Right atrium auricular region (tissue), 2 donors: ENCODE measurements at regions not wholly inside any gene's neighbourhood (a gene's known extent, or its start where the extent isn't known, plus 50 kb on each side); places are given as distances from the start of the nearest gene placed in this dataset.

Experiments used
- DNase-seq: peaks from one replicate; pipeline ENCODE4 v3.0.0-alpha.2; 2019; ENCODE audit warnings: low spot score
- H3K27ac ChIP-seq, 2 donors: fragments of 200-600 bp; sonication (generic); 1 replicate in 1 of 2; 2 replicates in 1 of 2; pipeline ENCODE4 v1.5.1; 2016 to 2019
- H3K27me3 ChIP-seq, 2 donors: fragments of 200-600 bp; sonication (generic); one replicate each; pipeline versions ENCODE4 v1.5.1 to v1.6.0; 2017 to 2019
- H3K36me3 ChIP-seq: fragments of 200-600 bp; sonication (generic); one replicate; pipeline ENCODE4 v1.5.1; 2016
- H3K4me1 ChIP-seq, 2 donors: fragments of 200-600 bp; sonication (generic); one replicate each; pipeline versions ENCODE4 v1.5.1 to v1.6.0; 2017 to 2019
- H3K4me3 ChIP-seq, 2 donors: fragments of 200-600 bp; sonication (generic); 1 replicate in 1 of 2; 2 replicates in 1 of 2; pipeline ENCODE4 v1.5.1; 2017 to 2019; ENCODE audit warnings: mild to moderate bottlenecking in 1 of 2, moderate library complexity in 1 of 2
- H3K9me3 ChIP-seq, 2 donors: fragments of 200-600 bp; sonication (generic); one replicate each; pipeline ENCODE4 v1.5.1; 2019
- CTCF ChIP-seq, 2 donors: fragments of 200-600 bp; sonication (generic); IDR thresholded peaks; one replicate each; pipeline ENCODE4 v1.5.1; 2019; ENCODE audit warnings: antibody characterized with exemption in 2 of 2

- Histone ChIP-seq H3K4me3 (no peak overlapping the region), H3K4me1 (peaks cover 0 to 14% of the 10 kb centered on the region in 2 donors), H3K27me3 (no peaks in the 10 kb centered on the region), H3K9me3 (no peaks in the 10 kb centered on the region), H3K36me3 (no peaks in the 10 kb centered on the region), H3K27ac (peak overlapping the region; percentile 67 to 78)
- no peak for DNase-seq
- TF ChIP-seq CTCF (IDR thresholded peaks at IDR 0.05) = no peak
Observed at GRCh38 chr13:47673009-47673850, 327.8 kb downstream of the SUCLA2 start.

- Histone ChIP-seq H3K9me3 (no peaks in the 10 kb centered on the region), H3K27me3 (no peaks in the 10 kb centered on the region), H3K4me1 (peaks cover 0 to 14% of the 10 kb centered on the region in 2 donors), H3K27ac (peak overlapping the region; percentile 67 to 78), H3K36me3 (no peaks in the 10 kb centered on the region), H3K4me3 (no peak overlapping the region)
- no peak for TF ChIP-seq CTCF (IDR thresholded peaks at IDR 0.05)
- no peak for DNase-seq
Observed at GRCh38 chr13:47672245-47673008, 328.6 kb downstream of the SUCLA2 start.

GRCh38 chr13:47671776-47672175, 329.3 kb downstream of the SUCLA2 start:
- TF ChIP-seq CTCF (IDR thresholded peaks at IDR 0.05) = no peak
- Histone ChIP-seq H3K4me3 (no peak overlapping the region), H3K4me1 (peaks cover 0 to 14% of the 10 kb centered on the region in 2 donors), H3K27me3 (no peaks in the 10 kb centered on the region), H3K27ac (peak overlapping the region; percentile 67 to 78), H3K9me3 (no peaks in the 10 kb centered on the region), H3K36me3 (no peaks in the 10 kb centered on the region)
- no peak for DNase-seq

GRCh38 chr13:47665043-47665442, 336.0 kb downstream of the SUCLA2 start:
- no peaks in the 10 kb centered on the region for H3K27me3 ChIP-seq
- no peaks in the 10 kb centered on the region for H3K9me3 ChIP-seq
- TF ChIP-seq CTCF (IDR thresholded peaks at IDR 0.05) = no peak
- no peak for DNase-seq
- no peaks in the 10 kb centered on the region for H3K36me3 ChIP-seq
- no peak overlapping the region for H3K27ac ChIP-seq
- no peaks in the 10 kb centered on the region for H3K4me1 ChIP-seq
- H3K4me3 ChIP-seq = no peak overlapping the region

GRCh38 chr13:47661076-47661475, 340.0 kb downstream of the SUCLA2 start:
- Histone ChIP-seq H3K36me3 (no peaks in the 10 kb centered on the region), H3K27me3 (no peaks in the 10 kb centered on the region), H3K27ac (no peak overlapping the region), H3K4me3 (no peak overlapping the region), H3K4me1 (no peaks in the 10 kb centered on the region), H3K9me3 (peaks cover 0 to 5% of the 10 kb centered on the region in 2 donors)
- TF ChIP-seq CTCF (IDR thresholded peaks at IDR 0.05) = no peak
- no peak for DNase-seq
